Right renal cortex interstitium (tissue), 3 donors: ENCODE measurements at regions not wholly inside any gene's neighbourhood (a gene's known extent, or its start where the extent isn't known, plus 50 kb on each side); places are given as distances from the start of the nearest gene placed in this dataset.
"Not testable (repeated sequence)": the region's sequence is repeated elsewhere in the genome, so short reads cannot be mapped to it uniquely, and the experiment has no call there.

ENCODE experiments used
- DNase-seq, 3 donors: peaks; one replicate each; pipeline ENCODE4 v3.0.0-alpha.2; 2013; ENCODE audit warnings: low read depth in 3 of 3, low spot score in 2 of 3

GRCh38 chr15:29517829-29518228, 248.2 kb upstream of the NSMCE3 start:
- no peak for DNase-seq

- no peak for DNase-seq
Observed at GRCh38 chr15:29516929-29517328, 247.3 kb upstream of the NSMCE3 start.

- no peak for DNase-seq
Observed at GRCh38 chr15:29514926-29515325, 245.3 kb upstream of the NSMCE3 start.

GRCh38 chr15:29511663-29512062, 242.0 kb upstream of the NSMCE3 start:
- no peak for DNase-seq

GRCh38 chr15:29505535-29505934, 235.9 kb upstream of the NSMCE3 start:
- DNase-seq = not testable (repeated sequence)

GRCh38 chr15:29490747-29491471, 221.3 kb upstream of the NSMCE3 start:
- no peak for DNase-seq

GRCh38 chr15:29480949-29481348, 211.3 kb upstream of the NSMCE3 start:
- DNase-seq = no peak

- DNase-seq = no peak
Observed at GRCh38 chr15:29480278-29480677, 210.7 kb upstream of the NSMCE3 start.

- no peak for DNase-seq
Observed at GRCh38 chr15:29477256-29477655, 207.6 kb upstream of the NSMCE3 start.

GRCh38 chr15:29476503-29477080, 207.0 kb upstream of the NSMCE3 start:
- no peak for DNase-seq

GRCh38 chr15:29475096-29475495, 205.5 kb upstream of the NSMCE3 start:
- DNase-seq = no peak

GRCh38 chr15:29473621-29474105, 204.0 kb upstream of the NSMCE3 start:
- DNase-seq = no peak

- DNase-seq = no peak
Observed at GRCh38 chr15:29472901-29473445, 203.4 kb upstream of the NSMCE3 start.

- no peak for DNase-seq
Observed at GRCh38 chr15:29471757-29472156, 202.1 kb upstream of the NSMCE3 start.

GRCh38 chr15:29471306-29471705, 201.7 kb upstream of the NSMCE3 start:
- no peak for DNase-seq

GRCh38 chr15:29470794-29471193, 201.2 kb upstream of the NSMCE3 start:
- no peak for DNase-seq

GRCh38 chr15:29470311-29470710, 200.7 kb upstream of the NSMCE3 start:
- DNase-seq = no peak

- DNase-seq = no peak
Observed at GRCh38 chr15:29468899-29469298, 199.3 kb upstream of the NSMCE3 start.

- no peak for DNase-seq
Observed at GRCh38 chr15:29467091-29467490, 197.5 kb upstream of the NSMCE3 start.

- DNase-seq = no peak
Observed at GRCh38 chr15:29466292-29466691, 196.7 kb upstream of the NSMCE3 start.

GRCh38 chr15:29465816-29466215, 196.2 kb upstream of the NSMCE3 start:
- DNase-seq = no peak

- DNase-seq = no peak
Observed at GRCh38 chr15:29465196-29465595, 195.6 kb upstream of the NSMCE3 start.
